ENCODE measurements at regions not wholly inside any gene's neighbourhood (a gene's known extent, or its start where the extent isn't known, plus 50 kb on each side); places are given as distances from the start of the nearest gene placed in this dataset.
"Not testable (repeated sequence)": the region's sequence is repeated elsewhere in the genome, so short reads cannot be mapped to it uniquely, and the experiment has no call there.

- no peak for DNase-seq
Measured at GRCh38 chr10:29229258-29229705, 59.6 kb upstream of the LYZL1 start.

GRCh38 chr10:29236910-29237309, 52.0 kb upstream of the LYZL1 start:
- not testable (repeated sequence) for DNase-seq

DNA sequence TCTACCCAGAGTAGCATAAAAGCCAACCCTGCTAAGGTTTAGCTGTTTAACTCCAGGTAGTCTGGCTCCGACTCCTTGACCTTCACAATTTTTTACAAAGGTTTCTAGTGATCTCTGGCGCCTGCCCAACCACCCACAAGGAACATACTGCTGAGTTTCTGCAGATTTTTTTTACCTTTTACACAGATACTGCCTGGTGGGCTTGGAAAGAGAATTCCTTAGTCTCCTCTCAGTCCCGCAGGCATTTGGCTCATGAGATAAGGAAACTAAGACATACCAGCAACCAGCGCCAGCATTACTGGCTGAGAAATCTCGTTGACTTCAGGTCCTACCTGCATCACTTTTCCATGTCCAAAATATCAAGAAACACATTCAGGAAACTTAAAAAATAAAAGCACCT, 51.1 kb upstream of the LYZL1 start:
- DNase-seq: no peak

DNA sequence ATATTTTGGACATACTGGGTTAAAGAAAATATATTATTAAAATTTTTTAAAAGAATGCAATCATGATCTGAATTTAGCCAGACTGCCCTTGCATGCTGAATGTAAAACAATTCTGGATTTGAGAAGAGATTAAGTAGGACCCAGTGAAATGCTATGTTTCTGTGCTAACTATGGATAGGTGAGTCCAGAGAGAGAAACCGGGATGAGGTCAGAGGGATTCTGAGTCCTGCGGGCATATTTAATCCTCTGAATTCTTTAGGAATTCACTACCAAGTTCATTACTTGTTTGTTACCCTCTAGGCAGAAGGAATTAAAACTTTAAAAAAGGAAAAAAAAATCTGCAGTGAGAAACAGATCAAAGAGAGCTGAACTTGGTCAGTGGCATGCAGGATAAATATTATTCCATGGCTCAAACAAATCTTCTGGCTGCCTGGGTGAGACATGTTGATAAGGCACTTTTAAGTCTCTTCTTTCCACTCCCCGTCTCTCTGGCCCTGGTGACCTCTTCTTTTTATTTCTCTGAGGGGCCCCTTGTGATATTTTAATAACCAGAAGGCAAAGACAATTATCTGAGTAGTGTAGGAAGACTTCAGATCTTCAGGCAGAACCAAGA, 50.2 kb upstream of the LYZL1 start:
- DNase-seq: no peak
